GM21619 (cell line): ENCODE measurements at regions not wholly inside any gene's neighbourhood (a gene's known extent, or its start where the extent isn't known, plus 50 kb on each side); places are given as distances from the start of the nearest gene placed in this dataset.
"Not testable (repeated sequence)": the region's sequence is repeated elsewhere in the genome, so short reads cannot be mapped to it uniquely, and the experiment has no call there.

Source experiments
- ATAC-seq: cut with Tn5 transposase; IDR thresholded peaks from one replicate; pipeline ENCODE4 v1.9.1; 2021; ENCODE audit not compliant: unreplicated experiment

GRCh38 chr5:87787625-87788256 is 375.0 kb upstream of the CCNH start:
- ATAC-seq = no peak

- no peak for ATAC-seq
Observed at GRCh38 chr5:87787086-87787485, 374.4 kb upstream of the CCNH start.

GRCh38 chr5:87786471-87786870 is 373.7 kb upstream of the CCNH start:
- no peak for ATAC-seq

- no peak for ATAC-seq
Observed at GRCh38 chr5:87785554-87786335, 373.0 kb upstream of the CCNH start.

GRCh38 chr5:87784879-87785495 is 372.3 kb upstream of the CCNH start:
- no peak for ATAC-seq

GRCh38 chr5:87784311-87784710 is 371.6 kb upstream of the CCNH start:
- ATAC-seq = no peak

GRCh38 chr5:87782916-87783315 is 370.2 kb upstream of the CCNH start:
- ATAC-seq = no peak

- no peak for ATAC-seq
Observed at GRCh38 chr5:87781976-87782375, 369.2 kb upstream of the CCNH start.

GRCh38 chr5:87780831-87781760 is 368.4 kb upstream of the CCNH start:
- ATAC-seq = peak; percentile 100

GRCh38 chr5:87778876-87779275 is 366.1 kb upstream of the CCNH start:
- ATAC-seq = no peak

GRCh38 chr5:87777877-87778276 is 365.1 kb upstream of the CCNH start:
- no peak for ATAC-seq

- ATAC-seq = no peak
Observed at GRCh38 chr5:87776785-87777184, 364.1 kb upstream of the CCNH start.

- not testable (repeated sequence) for ATAC-seq
Observed at GRCh38 chr5:87776302-87776701, 363.6 kb upstream of the CCNH start.

GRCh38 chr5:87775228-87775627 is 362.5 kb upstream of the CCNH start:
- no peak for ATAC-seq

GRCh38 chr5:87774804-87775203 is 362.1 kb upstream of the CCNH start:
- no peak for ATAC-seq

GRCh38 chr5:87770601-87771121 is 357.9 kb upstream of the CCNH start:
- no peak for ATAC-seq

- no peak for ATAC-seq
Observed at GRCh38 chr5:87770016-87770570, 357.4 kb upstream of the CCNH start.

GRCh38 chr5:87769157-87769556 is 356.4 kb upstream of the CCNH start:
- no peak for ATAC-seq

- no peak for ATAC-seq
Observed at GRCh38 chr5:87768190-87768589, 355.5 kb upstream of the CCNH start.

- no peak for ATAC-seq
Observed at GRCh38 chr5:87765009-87765408, 352.3 kb upstream of the CCNH start.

- no peak for ATAC-seq
Observed at GRCh38 chr5:87762631-87763030, 349.9 kb upstream of the CCNH start.
